Amniotic stem cell (primary cell): ENCODE measurements at regions not wholly inside any gene's neighbourhood (a gene's known extent, or its start where the extent isn't known, plus 50 kb on each side); places are given as distances from the start of the nearest gene placed in this dataset.

Experiments
- DNase-seq: peaks from one replicate; lab custom pipeline; 2025; lab: John Stamatoyannopoulos, UW

GRCh38 chr13:103188713-103189326 lies 122.6 kb upstream of the SLC10A2 start:
- DNase-seq, result peak; percentile 8

- no peak for DNase-seq
Measured at GRCh38 chr13:103187721-103188156, 121.5 kb upstream of the SLC10A2 start.

GRCh38 chr13:103184413-103184812 lies 118.2 kb upstream of the SLC10A2 start:
- no peak for DNase-seq

DNA sequence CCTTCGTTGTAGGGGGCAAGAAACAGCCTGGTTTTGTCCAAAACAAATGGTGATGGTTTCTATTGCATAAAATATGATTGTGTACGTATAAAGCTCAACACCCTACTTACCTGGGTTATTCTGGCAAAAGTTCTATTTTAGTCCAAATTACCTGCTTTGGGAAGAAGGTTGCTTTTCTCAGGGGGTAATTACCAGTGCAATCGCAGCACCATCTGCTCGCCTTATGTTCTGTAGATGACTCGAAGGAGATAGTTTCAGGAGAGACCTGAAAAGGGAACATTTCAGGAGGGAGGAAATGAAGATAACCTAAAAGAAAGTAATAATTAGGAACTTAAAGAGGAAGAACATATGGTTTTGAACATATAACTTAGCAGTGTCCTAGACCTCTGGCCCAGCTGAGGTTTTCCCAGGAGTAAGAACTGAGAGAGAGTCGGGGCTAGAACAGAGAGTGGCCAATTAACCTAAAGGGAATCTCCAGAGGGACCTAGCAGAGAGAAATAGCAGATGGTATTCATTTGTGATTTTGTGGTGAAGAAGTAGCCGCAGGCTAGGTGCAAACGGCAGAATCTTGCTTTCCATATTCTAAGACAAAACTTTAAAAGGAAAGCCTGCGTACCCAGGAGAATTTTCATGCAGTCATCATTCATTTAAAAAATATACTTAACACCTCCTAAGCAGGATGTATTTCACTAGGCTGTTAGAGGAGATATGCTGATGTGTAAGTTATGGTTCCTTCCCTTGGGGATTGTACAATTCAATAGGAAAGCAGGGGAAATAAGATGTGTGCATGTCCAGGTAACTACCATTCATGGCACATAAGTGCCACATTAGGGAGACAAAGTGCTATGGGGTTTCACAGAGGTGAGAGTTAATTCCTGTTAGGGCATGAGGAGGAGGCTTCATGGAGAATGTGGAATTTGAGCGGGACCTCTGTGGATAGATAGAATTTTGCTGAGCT lies 113.0 kb upstream of the SLC10A2 start:
- DNase-seq, result no peak

DNA sequence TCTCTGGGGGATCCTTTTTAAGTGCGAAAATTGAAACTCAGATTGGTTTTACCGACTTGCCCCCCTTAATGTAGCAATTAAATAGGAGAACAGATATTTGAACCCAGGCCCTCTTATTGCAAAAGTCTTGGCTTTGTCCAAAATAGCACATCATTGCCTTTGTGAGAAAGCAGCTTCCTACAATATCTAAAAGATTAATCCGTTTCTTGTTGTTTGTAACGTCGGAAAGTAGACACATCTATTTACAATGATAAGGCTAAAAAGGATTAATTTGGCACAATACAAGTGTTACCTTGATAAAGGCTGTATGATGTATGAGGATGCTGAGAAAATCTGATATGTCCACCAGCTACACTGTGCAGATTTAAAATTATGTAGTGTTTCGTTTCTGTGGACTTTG lies 108.7 kb upstream of the SLC10A2 start:
- no peak for DNase-seq

DNA sequence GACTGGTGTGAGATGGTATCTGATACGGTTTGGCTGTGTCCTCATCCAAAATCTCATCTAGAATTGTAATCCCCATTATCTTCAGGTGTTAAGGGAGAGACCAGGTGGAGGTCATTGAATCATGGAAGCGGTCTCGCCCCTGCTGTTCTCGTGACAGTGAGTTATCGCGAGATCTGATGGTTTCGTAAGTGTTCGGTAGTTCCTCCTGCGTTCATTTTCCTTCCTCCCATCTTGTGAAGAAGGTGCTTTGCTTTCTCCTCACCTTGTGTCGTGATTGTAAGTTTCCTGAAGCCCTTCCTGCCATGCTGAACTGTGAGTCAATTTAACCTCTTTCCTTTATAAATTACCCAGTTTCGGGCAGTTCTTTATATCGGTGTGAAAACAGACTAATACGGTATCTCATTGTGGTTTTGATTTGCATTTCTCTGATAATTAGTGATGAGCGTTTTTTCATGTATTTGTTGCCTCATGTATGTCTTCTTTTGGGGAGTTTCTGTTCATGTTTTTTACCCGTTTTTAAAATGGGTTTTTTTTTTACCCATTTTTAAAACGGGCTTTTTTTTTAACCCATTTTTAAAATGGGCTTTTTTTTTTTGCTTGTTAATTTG lies 102.8 kb upstream of the SLC10A2 start:
- no peak for DNase-seq

DNA sequence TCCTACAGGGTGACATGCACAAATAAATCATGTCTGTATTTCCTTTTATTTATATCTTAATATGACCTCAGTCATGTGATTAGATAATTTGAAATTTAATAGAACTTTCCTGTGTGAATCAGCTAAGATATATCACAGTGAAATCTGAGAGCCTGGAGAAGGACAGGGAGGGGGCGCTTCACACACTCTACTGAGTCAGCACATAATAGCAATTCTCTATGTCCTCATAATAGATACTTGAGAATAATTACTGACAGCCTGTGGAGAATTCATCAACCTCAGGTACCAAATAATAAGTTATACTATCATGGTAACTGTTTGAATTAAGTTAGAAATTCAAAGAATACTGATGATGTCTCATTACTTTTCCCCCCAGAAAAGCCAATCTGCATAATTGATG lies 98.0 kb upstream of the SLC10A2 start:
- no peak for DNase-seq

GRCh38 chr13:103161476-103161875 lies 95.3 kb upstream of the SLC10A2 start:
- DNase-seq, result no peak

- DNase-seq, result no peak
Measured at GRCh38 chr13:103157434-103158145, 91.4 kb upstream of the SLC10A2 start.

- DNase-seq, result no peak
Measured at GRCh38 chr13:103157016-103157415, 90.8 kb upstream of the SLC10A2 start.

GRCh38 chr13:103156346-103156998 lies 90.3 kb upstream of the SLC10A2 start:
- DNase-seq, result no peak

- no peak for DNase-seq
Measured at GRCh38 chr13:103153466-103153865, 87.2 kb upstream of the SLC10A2 start.

GRCh38 chr13:103147961-103148360 lies 81.7 kb upstream of the SLC10A2 start:
- no peak for DNase-seq

- DNase-seq, result no peak
Measured at GRCh38 chr13:103145442-103145841, 79.2 kb upstream of the SLC10A2 start.

DNA sequence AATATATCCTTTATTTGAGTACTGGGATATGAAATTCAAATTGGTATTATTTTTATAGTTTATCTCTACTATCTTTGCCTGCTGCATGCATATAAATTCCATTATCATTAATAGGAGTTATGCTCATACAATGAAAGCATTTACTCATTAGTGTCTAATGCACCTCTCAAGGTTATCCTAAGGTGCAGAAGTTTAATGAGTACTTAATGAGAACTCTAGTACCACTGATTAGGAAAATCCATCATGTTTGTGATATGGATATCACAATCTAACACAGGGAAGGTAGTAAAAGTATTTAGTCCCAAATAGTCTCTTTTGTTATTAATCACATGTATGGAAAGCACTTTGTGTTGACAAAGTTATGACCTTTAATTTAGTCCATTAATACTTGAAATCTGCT lies 77.2 kb upstream of the SLC10A2 start:
- DNase-seq, result no peak

GRCh38 chr13:103142151-103142550 lies 75.9 kb upstream of the SLC10A2 start:
- DNase-seq, result no peak

DNA sequence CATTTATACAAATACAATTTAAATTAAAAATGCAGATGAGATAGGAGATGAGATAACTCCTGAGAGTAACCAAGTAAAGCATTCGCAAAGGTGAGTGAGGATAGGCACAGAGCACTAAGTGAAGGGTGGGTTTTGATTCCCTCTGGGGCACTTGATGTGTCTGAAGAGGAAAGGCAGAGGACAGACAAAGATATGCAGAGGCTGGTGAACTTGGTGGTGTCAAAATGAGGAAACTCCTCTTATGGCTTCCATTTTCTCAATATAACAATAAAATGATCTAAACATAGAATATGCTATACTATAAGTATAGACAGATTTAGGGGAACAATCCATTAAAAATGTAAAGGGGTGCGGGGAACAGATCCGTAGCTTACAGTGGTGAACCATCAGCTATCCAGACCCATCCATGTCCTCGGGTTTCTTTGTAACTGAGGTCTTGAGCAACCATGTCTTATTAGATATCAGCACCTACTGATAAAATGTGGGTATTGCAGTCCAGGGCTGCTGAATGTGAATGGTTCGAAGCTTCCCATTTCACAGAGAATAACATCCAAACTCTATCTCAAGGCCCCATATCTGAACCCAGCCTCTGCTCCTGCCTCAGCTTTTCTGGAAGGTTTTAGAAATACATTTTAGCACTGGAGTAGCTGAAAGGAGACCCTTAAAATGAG lies 73.9 kb upstream of the SLC10A2 start:
- DNase-seq, result peak; percentile 7

DNA sequence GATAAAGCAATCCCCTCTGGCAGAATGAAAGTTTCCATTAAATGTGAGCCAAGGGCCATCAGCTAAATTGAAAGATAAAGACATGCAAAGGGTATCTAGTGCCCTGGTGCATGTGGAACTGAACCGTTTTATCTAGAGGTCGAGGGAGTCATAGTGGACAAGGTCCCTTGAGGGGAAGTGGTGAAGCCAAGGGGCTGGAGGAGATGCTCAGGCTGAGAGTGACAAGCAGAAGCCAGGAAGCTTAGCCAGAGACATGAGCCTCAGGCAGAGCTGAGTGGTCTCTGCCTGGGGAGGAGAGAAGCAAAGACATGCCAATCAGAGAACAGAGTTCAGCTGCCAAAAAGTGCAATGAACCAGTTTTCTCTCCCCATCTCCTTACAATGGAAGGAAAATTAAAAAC lies 68.1 kb upstream of the SLC10A2 start:
- no peak for DNase-seq

- no peak for DNase-seq
Measured at GRCh38 chr13:103133556-103133955, 67.3 kb upstream of the SLC10A2 start.

GRCh38 chr13:103130681-103131210 lies 64.5 kb upstream of the SLC10A2 start:
- no peak for DNase-seq

GRCh38 chr13:103130146-103130545 lies 63.9 kb upstream of the SLC10A2 start:
- no peak for DNase-seq
